ENCODE measurements at regions not wholly inside any gene's neighbourhood (a gene's known extent, or its start where the extent isn't known, plus 50 kb on each side); places are given as distances from the start of the nearest gene placed in this dataset.

GRCh38 chr15:70320482-70320881 lies 222.8 kb upstream of the TLE3 start:
- no peak for TF ChIP-seq EZH2 (IDR thresholded peaks at IDR 0.05; ENCODE audit: borderline replicate concordance, low read depth, low read length, poor library complexity, severe bottlenecking)
- TF ChIP-seq CTCF (conservative IDR thresholded peaks at IDR 0.05; ENCODE audit: low read depth, low read length) = no peak

All from A673 (cell line).